T-cell (primary cell): ENCODE measurements at regions not wholly inside any gene's neighbourhood (a gene's known extent, or its start where the extent isn't known, plus 50 kb on each side); places are given as distances from the start of the nearest gene placed in this dataset.
"Not testable (repeated sequence)": the region's sequence is repeated elsewhere in the genome, so short reads cannot be mapped to it uniquely, and the experiment has no call there.

Experiments used
- ATAC-seq, 4 experiments: fragments of 200-7000 bp in 3 of 4; fragments of 150-1000 bp in 1 of 4; cut with Tn5 transposase; replicated peaks in 1 of 4; 1 replicate in 3 of 4; 2 replicates in 1 of 4; pipeline ENCODE4 v1.10.0; 2021; ENCODE audit warnings: moderate library complexity in 3 of 4, mild to moderate bottlenecking in 2 of 4, moderate number of reproducible peaks in 1 of 4
- CTCF ChIA-PET, 2 donors: fragments of 300-600 bp; sonication (Branson Sonifier 250); formaldehyde crosslinking; loops; one replicate each; lab custom pipeline; 2022; ENCODE audit warnings: antibody characterized with exemption in 2 of 2; lab: Charles Lee
- POLR2A ChIA-PET, 2 donors: fragments of 300-600 bp; sonication (Branson Sonifier 250); formaldehyde crosslinking; loops; one replicate each; lab custom pipeline; 2022; ENCODE audit warnings: antibody characterized with exemption in 2 of 2; lab: Charles Lee
- DNase-seq, 35 experiments: peaks; one replicate each; pipeline versions ENCODE4 v3.0.0 to v3.0.0-alpha.2; 2013 to 2023
- H3K27ac ChIP-seq: one replicate; pipeline ENCODE4 v1.5.1; 2013; ENCODE audit warnings: low read length
- H3K27me3 ChIP-seq, 2 experiments: replicated peaks in 1 of 2; 1 replicate in 1 of 2; 2 replicates in 1 of 2; pipeline versions ENCODE4 v1.6.1 to v1.7.0; 2013; ENCODE audit warnings: low read length in 1 of 2, mixed read lengths in 1 of 2; ENCODE audit not compliant: control insufficient read depth in 2 of 2, insufficient read depth in 2 of 2; ENCODE audit errors: extremely low read depth in 1 of 2
- H3K36me3 ChIP-seq, 2 donors: 1 replicate in 1 of 2; 2 replicates in 1 of 2; pipeline versions ENCODE4 v1.6.1 to v1.7.0; 2013; ENCODE audit warnings: low read length in 1 of 2; ENCODE audit not compliant: control insufficient read depth in 2 of 2, insufficient read depth in 1 of 2; ENCODE audit errors: extremely low read depth in 1 of 2
- H3K4me1 ChIP-seq, 2 experiments: 1 replicate in 1 of 2; 2 replicates in 1 of 2; pipeline versions ENCODE4 v1.6.1 to v1.7.0; 2013; ENCODE audit warnings: low read length in 2 of 2, mixed read lengths in 1 of 2; ENCODE audit not compliant: insufficient read depth in 2 of 2, control insufficient read depth in 1 of 2; ENCODE audit errors: extremely low read depth in 1 of 2
- H3K4me3 ChIP-seq, 2 donors: 1 replicate in 1 of 2; 2 replicates in 1 of 2; pipeline versions ENCODE4 v1.5.1 to v1.7.0; 2013; ENCODE audit warnings: mild to moderate bottlenecking in 2 of 2, low read length in 1 of 2, moderate library complexity in 1 of 2; ENCODE audit not compliant: control insufficient read depth in 1 of 2; ENCODE audit errors: extremely low read depth in 1 of 2
- H3K9me3 ChIP-seq: 2 replicates; pipeline ENCODE4 v1.7.0; 2013
- H3K27ac Mint-ChIP-seq, 2 donors: one replicate each; pipeline ENCODE4 v1.8.0; 2020 to 2021; ENCODE audit warnings: mild to moderate bottlenecking in 2 of 2, mixed read lengths in 2 of 2
- H3K27me3 Mint-ChIP-seq, 2 donors: one replicate each; pipeline ENCODE4 v1.8.0; 2021 to 2022; ENCODE audit warnings: mixed read lengths in 2 of 2
- H3K36me3 Mint-ChIP-seq: one replicate; pipeline ENCODE4 v1.8.0; 2021; ENCODE audit warnings: mixed read lengths
- H3K4me1 Mint-ChIP-seq, 3 donors: one replicate each; pipeline ENCODE4 v1.8.0; 2020 to 2022; ENCODE audit warnings: mixed read lengths in 3 of 3, mild to moderate bottlenecking in 1 of 3
- H3K4me3 Mint-ChIP-seq, 3 donors: one replicate each; pipeline ENCODE4 v1.8.0; 2020 to 2022; ENCODE audit warnings: mild to moderate bottlenecking in 3 of 3, mixed read lengths in 3 of 3, moderate library complexity in 3 of 3
- H3K9me3 Mint-ChIP-seq, 3 donors: one replicate each; pipeline ENCODE4 v1.8.0; 2020 to 2022; ENCODE audit warnings: mixed read lengths in 3 of 3
- WGBS: methylation state at CpG from one replicate; pipeline ENCODE4 v1.1.5; 2013; ENCODE audit warnings: missing lambda C conversion rate; ENCODE audit not compliant: insufficient coverage; 5-methylcytosine and 5-hydroxymethylcytosine counted together

GRCh38 chr6:169915769-169916550 is 164.5 kb downstream of the ERMARD start:
- H3K36me3 Mint-ChIP-seq = no peaks in the 10 kb centered on the region

GRCh38 chr6:169913745-169914144 is 162.3 kb downstream of the ERMARD start:
- H3K4me3 ChIP-seq, CTCF ChIA-PET, H3K4me1 Mint-ChIP-seq, H3K27me3 ChIP-seq, H3K27ac Mint-ChIP-seq, H3K9me3 Mint-ChIP-seq, DNase-seq, H3K36me3 ChIP-seq, H3K4me3 Mint-ChIP-seq, H3K36me3 Mint-ChIP-seq, H3K9me3 ChIP-seq, ATAC-seq, H3K27ac ChIP-seq, H3K4me1 ChIP-seq, POLR2A ChIA-PET: not testable (repeated sequence)
- WGBS = no CpG with 5 or more reads among the region's 3 CpGs
- peaks cover 7 to 23% of the 10 kb centered on the region in 2 donors for H3K27me3 Mint-ChIP-seq

More at GRCh38 chr6:169915769-169916550, 164.5 kb downstream of the ERMARD start:
- no peaks in the 10 kb centered on the region for H3K36me3 ChIP-seq
- peaks cover 0 to 6% of the 10 kb centered on the region in 2 experiments for H3K27me3 ChIP-seq
- no peak overlapping the region for H3K4me3 Mint-ChIP-seq
- no peak overlapping the region for H3K27ac Mint-ChIP-seq
- H3K4me1 ChIP-seq = no peaks in the 10 kb centered on the region
- DNase-seq (no peak), ATAC-seq (no peak)
- H3K27me3 Mint-ChIP-seq = peaks cover 7 to 23% of the 10 kb centered on the region in 2 donors
- 97% methylated on average over 17 of the region's 22 CpGs for WGBS
- H3K4me1 Mint-ChIP-seq = peaks cover 6 to 9% (median 8%) of the 10 kb centered on the region in 3 donors
- H3K4me3 ChIP-seq = no peak overlapping the region
- H3K9me3 ChIP-seq = no peaks in the 10 kb centered on the region
- no peak overlapping the region for H3K27ac ChIP-seq
- no peaks in the 10 kb centered on the region for H3K9me3 Mint-ChIP-seq
- CTCF ChIA-PET = no interaction called here
- POLR2A ChIA-PET = no interaction called here

- CTCF ChIA-PET = no interaction called here
- Mint-ChIP-seq H3K4me1 (peaks cover 6 to 9% (median 8%) of the 10 kb centered on the region in 3 donors), H3K4me3 (no peak overlapping the region), H3K9me3 (no peaks in the 10 kb centered on the region), H3K27me3 (peaks cover 7 to 19% of the 10 kb centered on the region in 2 donors), H3K36me3 (no peaks in the 10 kb centered on the region), H3K27ac (no peak overlapping the region)
- no peaks in the 10 kb centered on the region for H3K36me3 ChIP-seq
- ATAC-seq (no peak), DNase-seq (no peak)
- POLR2A ChIA-PET = interaction anchor here in 1 of 2 donors (0.7 kb wide), 1 partner anchor 1732 kb away, joined by 4 read pairs; no protein-coding TSS in a partner anchor
- H3K9me3 ChIP-seq = no peaks in the 10 kb centered on the region
- WGBS = 35% methylated on average over 3 of the region's 4 CpGs
- H3K4me1 ChIP-seq = no peaks in the 10 kb centered on the region
- peaks cover 0 to 9% of the 10 kb centered on the region in 2 experiments for H3K27me3 ChIP-seq
- H3K27ac ChIP-seq = no peak overlapping the region
- no peak overlapping the region for H3K4me3 ChIP-seq
Observed at GRCh38 chr6:169913096-169913638, 161.7 kb downstream of the ERMARD start.

GRCh38 chr6:169912266-169913095 is 161.1 kb downstream of the ERMARD start:
- Histone ChIP-seq H3K27me3 (peaks cover 0 to 10% of the 10 kb centered on the region in 2 experiments), H3K4me3 (no peak overlapping the region), H3K9me3 (no peaks in the 10 kb centered on the region), H3K36me3 (no peaks in the 10 kb centered on the region), H3K4me1 (no peaks in the 10 kb centered on the region), H3K27ac (no peak overlapping the region)
- Mint-ChIP-seq H3K36me3 (no peaks in the 10 kb centered on the region), H3K27ac (no peak overlapping the region), H3K4me1 (peaks cover 6 to 9% (median 8%) of the 10 kb centered on the region in 3 donors), H3K4me3 (no peak overlapping the region), H3K27me3 (peaks cover 7 to 23% of the 10 kb centered on the region in 2 donors), H3K9me3 (no peaks in the 10 kb centered on the region)
- no peak for ATAC-seq
- POLR2A ChIA-PET = interaction anchor here in 1 of 2 donors (0.7 kb wide), 1 partner anchor 1732 kb away, joined by 4 read pairs; no protein-coding TSS in a partner anchor
- CTCF ChIA-PET = no interaction called here
- WGBS = 84% methylated on average over 16 of the region's 21 CpGs
- no peak for DNase-seq

- no peak overlapping the region for H3K4me3 Mint-ChIP-seq
- Histone ChIP-seq H3K4me3 (no peak overlapping the region), H3K27me3 (peaks cover 0 to 14% of the 10 kb centered on the region in 2 experiments), H3K9me3 (no peaks in the 10 kb centered on the region), H3K4me1 (no peaks in the 10 kb centered on the region), H3K27ac (no peak overlapping the region), H3K36me3 (no peaks in the 10 kb centered on the region)
- H3K27ac Mint-ChIP-seq = no peak overlapping the region
- CTCF ChIA-PET = no interaction called here
- ATAC-seq (no peak), DNase-seq (no peak)
- 92% methylated on average over 37 of the region's 41 CpGs for WGBS
- peaks cover 6 to 9% (median 8%) of the 10 kb centered on the region in 3 donors for H3K4me1 Mint-ChIP-seq
- H3K27me3 Mint-ChIP-seq = peaks cover 7 to 27% of the 10 kb centered on the region in 2 donors
- no peaks in the 10 kb centered on the region for H3K9me3 Mint-ChIP-seq
- POLR2A ChIA-PET = no interaction called here
- H3K36me3 Mint-ChIP-seq = no peaks in the 10 kb centered on the region
Observed at GRCh38 chr6:169911264-169912263, 160.1 kb downstream of the ERMARD start.
